Endothelial cell of umbilical vein (primary cell): ENCODE measurements at regions not wholly inside any gene's neighbourhood (a gene's known extent, or its start where the extent isn't known, plus 50 kb on each side); places are given as distances from the start of the nearest gene placed in this dataset.

Experiments
- BruUV-seq: library from RNA; stranded (reverse); fragments of 400-500 nt; replicated peaks from 2 replicates; lab custom pipeline; 2021; lab: Mats Ljungman, UMichigan
- CTCF ChIA-PET: fragments of 300-600, 350-600 bp; sonication (Branson Sonifier 250); formaldehyde crosslinking; loops from one replicate; lab custom pipeline; 2021; ENCODE audit warnings: antibody characterized with exemption, inconsistent platforms; lab: Charles Lee
- POLR2A ChIA-PET: fragments of 300-600, 350-600 bp; sonication (Branson Sonifier 250); formaldehyde crosslinking; loops from one replicate; lab custom pipeline; 2021; ENCODE audit warnings: antibody characterized with exemption, inconsistent platforms; lab: Charles Lee
- DNase-seq: peaks from one replicate; pipeline ENCODE4 v3.0.0-alpha.2; 2011; ENCODE audit warnings: low read depth, low spot score
- FAIRE-seq: peaks from 2 replicates; lab custom pipeline; 2011; peaks lifted over from hg19 to GRCh38; lab: Jason Lieb, UNC
- H2AFZ ChIP-seq: 2 replicates; pipeline ENCODE4 v1.6.0; 2012; ENCODE audit warnings: low read depth, low read length, control low read depth, inconsistent platforms
- H3K27ac ChIP-seq: 2 replicates; pipeline ENCODE4 v1.5.1; 2011; ENCODE audit warnings: low read depth, mild to moderate bottlenecking, control low read depth, low read length, moderate library complexity; ENCODE audit not compliant: insufficient read depth
- H3K27me3 ChIP-seq, 2 experiments: 2 replicates each; pipeline versions ENCODE4 v1.6.0 to v1.6.1; 2011; ENCODE audit warnings: low read length in 2 of 2, mixed read lengths in 1 of 2; ENCODE audit not compliant: control insufficient read depth in 2 of 2, insufficient read depth in 2 of 2
- H3K36me3 ChIP-seq, 2 experiments: 2 replicates in 1 of 2; 3 replicates in 1 of 2; pipeline ENCODE4 v1.5.1; 2011; ENCODE audit warnings: low read length in 2 of 2, mild to moderate bottlenecking in 1 of 2, moderate library complexity in 1 of 2; ENCODE audit not compliant: control insufficient read depth in 2 of 2, insufficient read depth in 2 of 2; ENCODE audit errors: extremely low read depth in 1 of 2
- H3K4me1 ChIP-seq: 3 replicates; pipeline ENCODE4 v1.5.1; 2011; ENCODE audit warnings: mild to moderate bottlenecking, low read length; ENCODE audit not compliant: control insufficient read depth, insufficient read depth; ENCODE audit errors: extremely low read depth
- H3K4me2 ChIP-seq: 2 replicates; pipeline ENCODE4 v1.6.1; 2011; ENCODE audit warnings: low read length, control low read depth, mixed read lengths; ENCODE audit not compliant: insufficient read depth
- H3K4me3 ChIP-seq, 3 experiments: fragments of 200-600 bp in 1 of 3; sonication (generic), shearing (Covaris generic) in 1 of 3; replicated peaks in 1 of 3; 2 replicates each; pipeline ENCODE4 v1.5.1; 2011 to 2016; ENCODE audit warnings: control low read depth in 3 of 3, low read length in 3 of 3, mild to moderate bottlenecking in 2 of 3, inconsistent platforms in 1 of 3, low read depth in 1 of 3, moderate library complexity in 1 of 3; ENCODE audit not compliant: insufficient read depth in 1 of 3
- H3K79me2 ChIP-seq: 2 replicates; pipeline ENCODE4 v1.6.0; 2012; ENCODE audit warnings: low read length, inconsistent platforms; ENCODE audit not compliant: control insufficient read depth, insufficient read depth
- H3K9ac ChIP-seq: replicated peaks from 2 replicates; pipeline ENCODE3; 2011; ENCODE audit warnings: low read length, control low read depth; ENCODE audit not compliant: insufficient read depth; ENCODE audit errors: extremely low read depth
- H3K9me1 ChIP-seq: replicated peaks from 3 replicates; pipeline ENCODE4 v1.6.0; 2011; ENCODE audit warnings: mild to moderate bottlenecking, low read length; ENCODE audit not compliant: control insufficient read depth, insufficient read depth; ENCODE audit errors: extremely low read depth
- H3K9me3 ChIP-seq: replicated peaks from 2 replicates; pipeline ENCODE4 v1.5.1; 2012; ENCODE audit warnings: low read length, inconsistent platforms; ENCODE audit not compliant: control insufficient read depth, insufficient read depth
- H4K20me1 ChIP-seq: replicated peaks from 2 replicates; pipeline ENCODE3; 2011; ENCODE audit warnings: mild to moderate bottlenecking, low read length; ENCODE audit not compliant: control insufficient read depth, insufficient read depth; ENCODE audit errors: extremely low read depth
- EZH2 ChIP-seq: IDR thresholded peaks from 2 replicates; pipeline ENCODE4 v1.6.1; 2012; ENCODE audit warnings: borderline replicate concordance, low read depth, mild to moderate bottlenecking, moderate library complexity, low read length, inconsistent platforms; ENCODE audit not compliant: severe bottlenecking
- FOS ChIP-seq: IDR thresholded peaks from 2 replicates; pipeline ENCODE4 v1.6.1; 2011; ENCODE audit warnings: mild to moderate bottlenecking, low read length, moderate library complexity, borderline replicate concordance; ENCODE audit not compliant: insufficient read depth
- GATA2 ChIP-seq: IDR thresholded peaks from 2 replicates; pipeline ENCODE4 v1.7.0; 2011; ENCODE audit warnings: low read depth, mild to moderate bottlenecking, moderate library complexity, mixed read lengths, low read length; ENCODE audit not compliant: insufficient read length, insufficient read depth
- JUN ChIP-seq: IDR thresholded peaks from 2 replicates; pipeline ENCODE4 v1.6.1; 2011; ENCODE audit warnings: borderline replicate concordance, low read depth; ENCODE audit not compliant: insufficient read length, insufficient read depth
- MYC ChIP-seq: IDR thresholded peaks from one replicate; pipeline ENCODE4 v1.6.1; 2011; ENCODE audit warnings: mild to moderate bottlenecking, low read depth, low read length
- POLR2A ChIP-seq: IDR thresholded peaks from 2 replicates; pipeline ENCODE4 v1.6.1; 2012; ENCODE audit warnings: low read depth, mild to moderate bottlenecking, control low read depth, low read length
- POLR2AphosphoS5 ChIP-seq: IDR thresholded peaks from 2 replicates; pipeline ENCODE4 v1.6.1; 2012; ENCODE audit warnings: low read depth, mild to moderate bottlenecking, control low read depth, low read length, moderate library complexity; ENCODE audit not compliant: insufficient read depth
- dilution Hi-C: fragments of 300-500 bp; cut with MboI; formaldehyde crosslinking; loops from one replicate; pipeline ENCODE4 v1.15.0; 2019; ENCODE audit warnings: low sequenced_read_pairs; ENCODE audit not compliant: extremely low pct_ligation_motif_present
- intact Hi-C: fragments of 100-400 bp; cut with micrococcal nuclease; formaldehyde crosslinking; loops from one replicate; pipeline ENCODE4 v1.10.0; 2022
- TF ChIP-seq, protein P1 (sequence below): IDR thresholded peaks from 2 replicates; pipeline ENCODE4 v1.6.1; 2011; ENCODE audit not compliant: insufficient read depth, insufficient read length
- TF ChIP-seq, protein P2 (sequence below), 2 donors: IDR thresholded peaks; 1 replicate in 1 of 2; 2 replicates in 1 of 2; pipeline ENCODE4 v1.5.1; 2011; ENCODE audit warnings: low read length in 2 of 2, mild to moderate bottlenecking in 2 of 2, moderate library complexity in 2 of 2, control low read depth in 1 of 2, inconsistent platforms in 1 of 2, low read depth in 1 of 2; ENCODE audit not compliant: insufficient read depth in 1 of 2; ENCODE audit errors: extremely low read depth in 1 of 2

- H3K9ac ChIP-seq, result no peak overlapping the region
- H4K20me1 ChIP-seq, result no peaks in the 10 kb centered on the region
- BruUV-seq, result no TSS peak
- H3K36me3 ChIP-seq, result no peaks in the 10 kb centered on the region
- dilution Hi-C loops, result no loop called here
- H3K9me3 ChIP-seq, result peaks cover 2% of the 10 kb centered on the region
- ChIA-PET POLR2A (no interaction called here), CTCF (no interaction called here)
- H3K9me1 ChIP-seq, result no peaks in the 10 kb centered on the region
- H3K4me1 ChIP-seq, result no peaks in the 10 kb centered on the region
- TF ChIP-seq, protein P1, sequence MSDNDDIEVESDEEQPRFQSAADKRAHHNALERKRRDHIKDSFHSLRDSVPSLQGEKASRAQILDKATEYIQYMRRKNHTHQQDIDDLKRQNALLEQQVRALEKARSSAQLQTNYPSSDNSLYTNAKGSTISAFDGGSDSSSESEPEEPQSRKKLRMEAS, result no peak
- TF ChIP-seq JUN (no peak), MYC (no peak), POLR2A (no peak), FOS (no peak), POLR2AphosphoS5 (no peak), EZH2 (no peak), GATA2 (no peak)
- TF ChIP-seq, protein P2, sequence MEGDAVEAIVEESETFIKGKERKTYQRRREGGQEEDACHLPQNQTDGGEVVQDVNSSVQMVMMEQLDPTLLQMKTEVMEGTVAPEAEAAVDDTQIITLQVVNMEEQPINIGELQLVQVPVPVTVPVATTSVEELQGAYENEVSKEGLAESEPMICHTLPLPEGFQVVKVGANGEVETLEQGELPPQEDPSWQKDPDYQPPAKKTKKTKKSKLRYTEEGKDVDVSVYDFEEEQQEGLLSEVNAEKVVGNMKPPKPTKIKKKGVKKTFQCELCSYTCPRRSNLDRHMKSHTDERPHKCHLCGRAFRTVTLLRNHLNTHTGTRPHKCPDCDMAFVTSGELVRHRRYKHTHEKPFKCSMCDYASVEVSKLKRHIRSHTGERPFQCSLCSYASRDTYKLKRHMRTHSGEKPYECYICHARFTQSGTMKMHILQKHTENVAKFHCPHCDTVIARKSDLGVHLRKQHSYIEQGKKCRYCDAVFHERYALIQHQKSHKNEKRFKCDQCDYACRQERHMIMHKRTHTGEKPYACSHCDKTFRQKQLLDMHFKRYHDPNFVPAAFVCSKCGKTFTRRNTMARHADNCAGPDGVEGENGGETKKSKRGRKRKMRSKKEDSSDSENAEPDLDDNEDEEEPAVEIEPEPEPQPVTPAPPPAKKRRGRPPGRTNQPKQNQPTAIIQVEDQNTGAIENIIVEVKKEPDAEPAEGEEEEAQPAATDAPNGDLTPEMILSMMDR (IDR thresholded peaks at IDR 0.05; ENCODE audit: extremely low read depth in 1 of 2, insufficient read depth in 1 of 2, low read depth in 1 of 2, low read length in 2 of 2), result no peak
- H2AFZ ChIP-seq, result no peak overlapping the region
- no peak overlapping the region for H3K27ac ChIP-seq
- no peak overlapping the region for H3K4me3 ChIP-seq
- no peaks in the 10 kb centered on the region for H3K27me3 ChIP-seq
- H3K4me2 ChIP-seq, result no peak overlapping the region
- intact Hi-C loops, result no loop called here
- no peak for FAIRE-seq
- DNase-seq, result no peak
- H3K79me2 ChIP-seq, result no peaks in the 10 kb centered on the region
Measured at GRCh38 chr3:118199044-118199443, 835.6 kb downstream of the IGSF11 start.
